KMS-11 (cell line): ENCODE measurements at regions not wholly inside any gene's neighbourhood (a gene's known extent, or its start where the extent isn't known, plus 50 kb on each side); places are given as distances from the start of the nearest gene placed in this dataset.

Experiments
- H2AFZ ChIP-seq: fragments of 200-600 bp; sonication (generic); 2 replicates; pipeline ENCODE4 v1.6.1; 2016; ENCODE audit warnings: antibody characterized with exemption, mixed run types, low read depth
- H3K27ac ChIP-seq: fragments of 200-600 bp; sonication (generic); 2 replicates; pipeline ENCODE4 v1.6.1; 2016; ENCODE audit warnings: mild to moderate bottlenecking, mixed run types
- H3K27me3 ChIP-seq: fragments of 200-600 bp; sonication (generic); 2 replicates; pipeline ENCODE4 v1.6.1; 2017; ENCODE audit warnings: mild to moderate bottlenecking, low read depth, mixed run types, moderate library complexity; ENCODE audit not compliant: insufficient read depth
- H3K36me3 ChIP-seq: fragments of 200-600 bp; sonication (generic); 2 replicates; pipeline ENCODE4 v1.6.1; 2017; ENCODE audit warnings: mild to moderate bottlenecking, mixed run types; ENCODE audit not compliant: insufficient read depth
- H3K4me1 ChIP-seq: fragments of 200-600 bp; sonication (generic); 2 replicates; pipeline ENCODE4 v1.6.1; 2016; ENCODE audit warnings: mild to moderate bottlenecking, low read depth, mixed run types; ENCODE audit not compliant: poor library complexity, severe bottlenecking
- H3K4me2 ChIP-seq: fragments of 200-600 bp; sonication (generic); 2 replicates; pipeline ENCODE4 v1.7.0; 2016; ENCODE audit warnings: mild to moderate bottlenecking, mixed run types
- H3K4me3 ChIP-seq: fragments of 200-600 bp; sonication (generic); IDR thresholded peaks from 2 replicates; pipeline ENCODE4 v1.6.1; 2017; ENCODE audit warnings: low read depth, low read length, mixed read lengths; ENCODE audit not compliant: insufficient read depth
- H3K79me2 ChIP-seq: fragments of 200-600 bp; sonication (generic); 2 replicates; pipeline ENCODE4 v1.6.1; 2016; ENCODE audit warnings: low read depth, mixed run types; ENCODE audit not compliant: insufficient read depth
- H3K9ac ChIP-seq: fragments of 200-600 bp; sonication (generic); 2 replicates; pipeline ENCODE4 v1.6.1; 2016; ENCODE audit warnings: mild to moderate bottlenecking, mixed run types
- H4K20me1 ChIP-seq: fragments of 200-600 bp; sonication (generic); 2 replicates; pipeline ENCODE4 v1.6.1; 2016; ENCODE audit warnings: mild to moderate bottlenecking, mixed run types; ENCODE audit not compliant: insufficient read depth
- TF ChIP-seq, protein P1 (sequence below): fragments of 200-600 bp; sonication (generic); conservative IDR thresholded peaks from 2 replicates; pipeline ENCODE4 v1.6.1; 2017; ENCODE audit warnings: low read depth, mild to moderate bottlenecking, antibody characterized with exemption, low read length, moderate library complexity, mixed read lengths

DNA sequence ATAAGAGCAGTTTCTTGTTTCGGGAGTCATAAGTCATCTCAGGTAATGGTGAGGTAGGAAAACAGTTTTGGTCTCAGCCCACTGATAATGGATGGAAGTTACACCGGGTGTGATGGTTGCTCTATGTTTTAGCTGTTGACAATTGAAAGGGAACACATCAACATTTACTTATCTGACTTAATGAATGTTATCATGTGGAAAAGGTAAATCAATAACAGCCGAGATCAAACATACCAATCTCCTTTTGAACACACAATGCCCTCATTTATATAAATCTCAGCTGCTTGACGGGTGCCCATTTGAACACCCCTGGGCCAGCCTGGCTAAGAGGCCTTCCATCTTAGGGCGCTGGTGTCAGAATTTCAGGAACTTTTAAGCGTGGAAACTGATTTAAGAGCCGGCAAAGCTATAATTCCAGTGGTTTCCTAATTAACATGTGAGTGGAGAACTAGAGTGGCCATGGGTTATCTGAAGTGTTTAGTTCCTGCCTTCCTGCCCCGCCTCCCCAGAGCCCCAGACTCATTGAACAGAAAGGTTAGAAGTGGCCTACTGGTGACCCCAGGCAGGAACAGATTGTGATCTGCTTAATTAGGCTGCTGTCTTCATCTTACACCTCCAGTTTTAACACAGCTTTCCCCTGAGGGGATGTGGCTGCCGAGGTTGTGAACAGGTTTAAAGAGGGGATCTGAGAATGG, 572.7 kb downstream of the FGF9 start:
- H3K4me2 ChIP-seq: no peak overlapping the region
- TF ChIP-seq, protein P1, sequence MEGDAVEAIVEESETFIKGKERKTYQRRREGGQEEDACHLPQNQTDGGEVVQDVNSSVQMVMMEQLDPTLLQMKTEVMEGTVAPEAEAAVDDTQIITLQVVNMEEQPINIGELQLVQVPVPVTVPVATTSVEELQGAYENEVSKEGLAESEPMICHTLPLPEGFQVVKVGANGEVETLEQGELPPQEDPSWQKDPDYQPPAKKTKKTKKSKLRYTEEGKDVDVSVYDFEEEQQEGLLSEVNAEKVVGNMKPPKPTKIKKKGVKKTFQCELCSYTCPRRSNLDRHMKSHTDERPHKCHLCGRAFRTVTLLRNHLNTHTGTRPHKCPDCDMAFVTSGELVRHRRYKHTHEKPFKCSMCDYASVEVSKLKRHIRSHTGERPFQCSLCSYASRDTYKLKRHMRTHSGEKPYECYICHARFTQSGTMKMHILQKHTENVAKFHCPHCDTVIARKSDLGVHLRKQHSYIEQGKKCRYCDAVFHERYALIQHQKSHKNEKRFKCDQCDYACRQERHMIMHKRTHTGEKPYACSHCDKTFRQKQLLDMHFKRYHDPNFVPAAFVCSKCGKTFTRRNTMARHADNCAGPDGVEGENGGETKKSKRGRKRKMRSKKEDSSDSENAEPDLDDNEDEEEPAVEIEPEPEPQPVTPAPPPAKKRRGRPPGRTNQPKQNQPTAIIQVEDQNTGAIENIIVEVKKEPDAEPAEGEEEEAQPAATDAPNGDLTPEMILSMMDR: no peak
- no peak overlapping the region for H2AFZ ChIP-seq
- H3K27ac ChIP-seq: no peak overlapping the region
- H3K27me3 ChIP-seq: no peaks in the 10 kb centered on the region
- H3K79me2 ChIP-seq: no peaks in the 10 kb centered on the region
- no peak overlapping the region for H3K4me3 ChIP-seq
- H3K9ac ChIP-seq: no peak overlapping the region
- H4K20me1 ChIP-seq: no peaks in the 10 kb centered on the region
- no peaks in the 10 kb centered on the region for H3K36me3 ChIP-seq
- no peaks in the 10 kb centered on the region for H3K4me1 ChIP-seq

GRCh38 chr13:22252281-22252830, 581.5 kb downstream of the FGF9 start:
- H3K4me1 ChIP-seq: no peaks in the 10 kb centered on the region
- TF ChIP-seq, protein P1: no peak
- H3K4me3 ChIP-seq: no peak overlapping the region
- H3K27ac ChIP-seq: no peak overlapping the region
- no peak overlapping the region for H3K9ac ChIP-seq
- H2AFZ ChIP-seq: no peak overlapping the region
- H3K79me2 ChIP-seq: no peaks in the 10 kb centered on the region
- H3K36me3 ChIP-seq: no peaks in the 10 kb centered on the region
- H3K4me2 ChIP-seq: no peak overlapping the region
- no peaks in the 10 kb centered on the region for H4K20me1 ChIP-seq
- H3K27me3 ChIP-seq: no peaks in the 10 kb centered on the region

DNA sequence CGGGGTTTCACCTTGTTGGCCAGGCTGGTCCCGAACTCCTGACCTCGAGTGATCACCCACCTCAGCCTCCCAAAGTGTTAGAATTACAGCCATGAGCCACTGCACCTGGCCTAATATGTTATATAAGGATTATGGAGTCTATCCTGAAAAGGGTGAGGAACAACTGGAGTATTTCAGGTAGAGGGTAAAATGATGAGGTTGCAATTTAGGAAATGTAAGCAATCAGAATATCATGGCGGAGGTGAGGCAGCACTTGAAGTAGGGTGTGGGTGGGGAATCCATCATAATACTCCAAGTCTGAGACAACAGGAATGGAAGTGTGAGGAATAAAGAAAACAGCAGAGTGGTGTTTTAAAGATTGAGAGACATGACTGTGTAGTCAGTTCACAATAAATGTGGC, 582.2 kb downstream of the FGF9 start:
- Histone ChIP-seq H3K4me1 (no peaks in the 10 kb centered on the region), H2AFZ (no peak overlapping the region), H3K79me2 (no peaks in the 10 kb centered on the region), H4K20me1 (no peaks in the 10 kb centered on the region), H3K27ac (no peak overlapping the region), H3K9ac (no peak overlapping the region), H3K4me3 (no peak overlapping the region), H3K27me3 (no peaks in the 10 kb centered on the region), H3K4me2 (no peak overlapping the region), H3K36me3 (no peaks in the 10 kb centered on the region)
- TF ChIP-seq, protein P1: no peak

DNA sequence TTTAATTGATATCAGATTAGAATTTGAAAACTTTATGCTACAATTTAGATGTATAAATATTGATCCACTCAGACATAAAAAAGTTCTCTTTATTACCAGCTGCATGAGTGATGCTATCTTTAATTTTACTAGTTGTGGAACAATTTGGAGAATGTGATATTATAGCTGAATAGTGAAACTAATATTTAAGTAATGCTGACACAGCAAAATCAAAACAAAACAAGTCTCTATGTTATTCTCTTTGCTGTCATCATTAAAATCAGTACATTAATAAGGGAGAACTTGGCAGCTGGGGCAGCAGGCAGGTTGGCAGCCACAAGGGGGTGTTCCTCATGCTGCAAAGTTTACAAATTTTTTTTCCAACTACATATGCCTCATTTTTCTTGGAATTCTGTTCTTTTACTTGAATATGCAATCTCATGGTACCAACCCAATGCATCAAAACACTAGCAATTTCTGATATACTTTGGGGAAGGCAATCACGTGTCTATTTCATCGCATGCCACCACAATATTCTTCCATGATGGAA, 585.3 kb downstream of the FGF9 start:
- no peak overlapping the region for H3K4me3 ChIP-seq
- H2AFZ ChIP-seq: no peak overlapping the region
- H3K4me1 ChIP-seq: no peaks in the 10 kb centered on the region
- no peaks in the 10 kb centered on the region for H3K27me3 ChIP-seq
- H3K27ac ChIP-seq: no peak overlapping the region
- H4K20me1 ChIP-seq: no peaks in the 10 kb centered on the region
- no peaks in the 10 kb centered on the region for H3K79me2 ChIP-seq
- H3K36me3 ChIP-seq: no peaks in the 10 kb centered on the region
- TF ChIP-seq, protein P1: no peak
- H3K9ac ChIP-seq: no peak overlapping the region
- no peak overlapping the region for H3K4me2 ChIP-seq
